Renal cortex interstitium (tissue), 11 donors: ENCODE measurements at regions not wholly inside any gene's neighbourhood (a gene's known extent, or its start where the extent isn't known, plus 50 kb on each side); places are given as distances from the start of the nearest gene placed in this dataset.
"Not testable (repeated sequence)": the region's sequence is repeated elsewhere in the genome, so short reads cannot be mapped to it uniquely, and the experiment has no call there.

Experiments
- DNase-seq, 11 donors: peaks; one replicate each; pipeline ENCODE4 v3.0.0-alpha.2; 2013; ENCODE audit warnings: low read depth in 9 of 11, low spot score in 4 of 11; ENCODE audit errors: extremely low read depth in 1 of 11

DNA sequence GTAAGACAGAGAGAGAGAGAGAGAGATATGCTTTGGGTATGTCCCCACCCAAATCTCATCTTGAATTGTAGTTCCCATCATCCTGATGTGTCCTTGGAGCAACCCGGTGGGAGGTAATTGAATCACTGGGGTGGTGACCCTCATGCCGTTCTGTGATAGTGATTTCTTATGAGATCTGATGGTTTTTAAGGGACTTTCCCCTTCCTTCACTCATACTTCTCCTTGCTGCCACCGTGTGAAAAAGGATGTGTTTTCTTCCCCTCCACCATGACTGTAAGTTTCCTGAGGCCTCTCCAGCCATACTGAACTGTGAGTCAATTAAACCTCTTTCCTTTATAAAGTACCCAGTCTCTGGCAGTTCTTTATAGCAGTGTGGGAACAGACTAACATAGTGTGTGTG, 60.3 kb downstream of the EOMES start:
- no peak for DNase-seq

DNA sequence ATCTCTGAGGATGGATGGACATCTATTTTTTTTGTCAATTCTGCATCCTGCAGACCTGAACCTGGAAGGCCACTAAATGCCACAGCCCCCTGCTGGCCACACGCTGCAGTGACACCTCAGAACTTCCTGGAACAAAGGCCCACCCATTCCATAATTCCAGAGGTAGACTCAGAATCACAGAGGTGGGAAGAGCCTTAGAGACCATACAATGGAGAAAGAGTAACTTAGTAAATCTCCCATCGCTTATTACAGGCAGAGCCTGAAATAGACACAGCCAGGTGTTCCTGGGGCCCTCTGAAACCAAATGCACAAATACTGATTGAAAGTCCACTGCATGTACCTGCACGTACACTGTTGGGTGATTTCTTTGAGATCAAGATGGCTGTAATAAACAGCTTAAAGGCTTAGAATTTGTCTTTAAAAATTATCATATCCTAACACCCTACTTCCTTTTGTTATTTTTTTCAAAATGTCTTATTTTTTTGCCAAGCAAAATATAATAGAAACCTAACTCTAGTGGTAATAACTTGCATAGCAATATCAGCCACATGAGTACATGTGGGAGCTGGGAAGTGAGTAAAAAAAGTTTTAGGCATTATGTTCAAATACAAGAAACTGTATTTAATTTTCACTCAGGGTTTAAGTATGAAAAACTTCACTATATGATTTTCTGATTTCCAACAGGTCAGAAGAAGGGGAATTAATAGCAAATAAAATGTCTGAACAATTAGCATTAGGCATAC, 62.7 kb downstream of the EOMES start:
- peak in 3 of 11 donors; percentile 15 to 27 (median 16) for DNase-seq

DNA sequence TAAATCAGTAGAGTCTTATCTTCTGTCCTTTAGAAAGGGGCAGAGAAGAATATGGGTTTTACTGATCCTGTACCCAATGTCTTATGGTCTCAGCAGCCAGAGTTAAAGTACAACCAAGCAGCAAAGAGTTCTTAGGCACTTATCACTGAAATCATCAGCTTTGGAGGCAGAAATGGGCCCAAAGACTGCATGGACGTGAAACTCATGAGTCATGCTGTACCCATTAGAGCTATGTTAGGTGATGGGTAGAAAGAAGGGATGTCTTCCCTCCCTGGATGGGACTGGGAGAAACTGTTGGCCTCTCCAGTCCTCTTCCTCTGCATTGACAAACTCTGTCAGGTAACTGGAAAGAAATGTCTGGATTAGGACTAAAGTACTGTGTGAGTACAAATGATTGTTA, 63.4 kb downstream of the EOMES start:
- no peak for DNase-seq

DNA sequence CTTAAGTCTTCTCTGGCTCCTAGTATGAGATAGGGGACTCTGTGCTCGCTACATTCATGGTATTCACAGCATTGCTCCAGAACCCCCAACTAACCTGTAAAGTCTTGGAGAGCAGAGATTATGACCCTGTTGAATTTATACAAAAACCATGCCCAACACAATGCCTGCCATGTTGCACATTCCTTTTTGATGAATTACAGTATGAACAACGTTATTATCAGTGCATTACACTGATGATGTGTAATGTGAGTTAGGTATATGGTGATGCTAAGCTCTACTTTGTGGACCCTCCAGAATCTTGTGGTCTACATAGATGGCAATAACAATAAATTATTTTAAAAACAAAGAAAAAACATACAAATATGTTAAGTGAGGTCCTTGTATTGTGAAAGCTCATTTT, 64.3 kb downstream of the EOMES start:
- DNase-seq: no peak

DNA sequence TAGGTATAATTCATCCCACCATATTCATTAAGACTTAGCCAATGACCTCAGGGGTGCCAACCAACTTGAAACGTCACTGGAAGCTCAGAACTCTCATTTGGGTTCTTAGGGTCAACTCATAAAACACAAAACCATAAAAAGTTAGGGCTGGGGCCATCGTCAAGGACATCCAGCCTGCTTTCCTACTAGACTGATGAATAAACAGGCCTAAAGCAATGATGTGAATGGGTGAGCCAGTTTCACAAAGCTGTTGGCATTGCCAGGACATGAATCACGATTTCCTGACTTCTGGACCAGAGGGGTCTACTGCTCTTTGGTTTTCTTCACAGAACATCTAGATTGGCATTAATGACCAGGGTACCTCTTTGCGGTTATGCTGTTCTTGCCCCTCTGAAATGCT, 64.7 kb downstream of the EOMES start:
- DNase-seq: no peak

DNA sequence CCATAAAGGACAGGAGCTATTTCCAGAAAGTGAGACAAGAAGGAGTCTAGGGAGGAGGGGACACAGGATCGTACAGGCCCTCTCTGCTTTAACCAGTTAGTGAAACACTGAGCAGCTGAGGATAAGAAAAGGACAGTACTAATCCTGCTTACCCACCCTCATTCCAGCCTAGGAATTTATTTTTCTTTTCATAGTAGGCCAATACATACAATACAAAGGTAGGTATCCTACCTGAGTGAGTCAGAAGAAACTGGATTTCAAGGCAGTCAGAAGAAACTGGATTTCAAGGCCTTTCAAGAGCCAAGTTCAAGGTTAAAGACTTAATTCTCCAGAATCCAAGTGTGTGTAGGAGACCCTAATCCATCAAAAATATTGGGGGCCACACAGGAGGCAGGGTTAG, 65.3 kb downstream of the EOMES start:
- no peak for DNase-seq

DNA sequence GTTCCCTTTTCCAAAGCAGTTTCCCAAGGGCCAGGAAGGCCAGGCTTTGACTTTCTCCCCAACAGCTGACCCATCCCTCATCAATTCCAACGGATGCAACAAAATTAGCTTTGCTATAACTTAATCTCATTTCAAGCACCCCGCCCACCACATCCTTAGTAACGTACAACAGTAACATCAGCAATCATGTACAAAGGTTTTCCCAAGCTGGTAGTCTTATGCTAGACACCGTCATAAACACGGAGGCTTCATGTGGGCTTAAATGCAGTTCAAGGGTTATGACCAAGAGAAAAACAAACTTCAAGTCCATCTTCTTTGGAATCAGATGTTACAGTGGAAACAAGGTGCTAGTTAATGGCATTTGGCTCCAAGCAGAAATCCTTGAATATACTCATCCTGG, 66.6 kb downstream of the EOMES start:
- DNase-seq: no peak

DNA sequence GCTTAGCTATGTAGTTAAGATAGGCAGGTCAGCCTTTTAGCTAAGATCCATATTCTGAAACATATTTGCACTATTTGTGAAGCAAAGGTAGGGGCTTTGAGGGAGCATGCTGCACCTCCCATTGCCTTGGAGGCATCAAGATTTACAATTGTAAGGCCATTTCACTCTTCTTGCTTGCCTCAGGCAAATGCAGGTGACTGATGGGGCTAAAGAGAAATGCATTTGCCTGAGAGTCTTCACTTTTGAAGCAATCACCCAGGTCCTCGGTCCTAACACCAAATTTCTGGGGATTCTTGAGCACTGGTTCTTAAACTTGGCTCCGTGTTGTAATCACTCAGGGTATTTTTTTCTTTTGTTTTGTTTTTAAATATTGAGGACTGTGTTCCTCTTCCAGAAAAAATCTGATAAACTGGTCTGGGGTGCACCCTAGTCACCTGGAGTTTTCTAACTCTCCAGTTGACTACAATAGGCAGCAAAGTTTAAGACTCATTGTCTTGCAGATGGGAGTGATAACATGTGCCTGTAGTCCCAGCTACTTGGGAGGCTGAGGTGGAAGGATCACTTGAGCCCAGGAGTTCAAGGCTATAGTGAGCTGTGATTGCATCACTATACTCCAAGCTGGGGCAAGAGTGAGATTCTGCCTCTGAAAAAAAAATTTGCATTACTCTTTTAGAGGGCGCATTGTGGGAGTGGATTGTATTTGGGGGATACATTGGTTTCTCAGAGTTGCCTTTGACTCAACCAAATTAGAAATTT, 68.1 kb downstream of the EOMES start:
- no peak for DNase-seq

DNA sequence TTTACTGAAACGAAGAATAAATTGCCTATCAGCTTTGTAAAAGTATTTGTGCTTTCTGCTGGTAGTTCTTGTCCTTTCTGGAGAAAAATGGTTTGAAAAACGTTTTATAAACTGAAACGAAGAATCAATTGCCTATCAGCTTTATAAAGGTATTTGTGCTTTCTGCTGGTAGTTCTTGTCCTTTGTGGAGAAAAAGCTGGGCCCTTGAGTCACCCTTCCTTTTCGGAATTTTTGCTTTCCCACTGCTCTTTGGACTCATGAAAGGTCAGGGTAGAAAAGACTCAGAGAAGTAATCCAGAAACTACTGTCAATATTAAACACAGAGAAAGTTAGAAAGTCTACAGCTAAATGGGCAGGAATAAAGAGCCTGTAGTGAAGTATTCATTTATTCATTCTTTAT, 72.8 kb downstream of the EOMES start:
- DNase-seq: no peak

DNA sequence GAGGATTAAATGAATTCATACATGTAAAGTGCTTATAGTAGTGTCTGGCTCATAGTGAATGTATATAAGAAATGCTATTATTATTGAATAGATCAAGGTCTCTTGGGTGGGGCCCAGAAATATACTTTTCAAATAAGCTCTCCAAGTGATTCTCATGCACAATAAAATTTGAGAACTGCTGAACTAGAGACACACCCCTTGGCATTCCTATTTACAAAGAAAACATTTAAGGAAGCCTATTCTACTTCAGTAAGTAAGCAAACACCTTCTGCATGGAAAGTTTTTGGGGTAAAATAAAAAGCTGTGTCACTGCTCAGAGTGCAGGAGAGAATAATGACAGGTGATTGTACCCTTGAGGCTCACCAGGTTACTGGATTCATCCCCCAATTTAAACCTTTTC, 75.2 kb downstream of the EOMES start:
- no peak for DNase-seq

DNA sequence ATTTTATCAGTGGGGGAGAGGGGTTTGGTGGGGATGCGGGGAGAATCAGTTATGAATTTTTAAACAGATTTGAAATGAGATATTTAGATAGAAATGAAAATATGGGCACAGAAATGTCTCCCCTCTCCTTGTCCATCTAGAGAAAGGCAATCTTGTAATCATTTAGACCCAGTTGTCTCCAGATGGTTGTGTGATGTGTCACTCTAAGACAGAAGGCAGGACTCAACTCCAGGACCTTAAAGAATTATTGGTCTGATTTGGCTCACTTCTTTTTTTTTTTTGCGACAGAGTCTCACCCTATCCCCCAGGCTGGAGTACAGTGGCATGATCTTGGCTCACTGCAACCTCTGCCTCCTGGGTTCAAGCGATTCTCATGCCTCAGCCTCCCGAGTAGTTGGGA, 77.2 kb downstream of the EOMES start:
- no peak for DNase-seq

DNA sequence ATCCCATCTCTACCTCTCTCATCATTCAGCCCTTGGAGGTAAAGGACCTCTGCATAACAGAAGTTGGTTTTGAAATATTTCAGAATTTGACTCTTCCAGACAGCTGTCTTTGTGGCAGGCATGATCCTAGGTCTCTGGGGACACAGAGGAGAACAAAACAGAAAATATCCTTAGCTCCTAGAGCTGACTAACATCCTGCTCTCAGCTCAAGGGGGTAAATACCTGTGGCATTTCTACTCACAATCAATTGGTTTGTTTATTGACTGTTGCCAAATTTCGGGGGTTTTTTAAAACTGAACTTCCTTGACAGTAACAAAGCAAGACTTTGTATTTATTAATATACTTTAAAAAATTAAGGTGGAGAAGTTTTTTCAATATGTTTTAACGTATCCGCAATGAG, 78.8 kb downstream of the EOMES start:
- no peak for DNase-seq

DNA sequence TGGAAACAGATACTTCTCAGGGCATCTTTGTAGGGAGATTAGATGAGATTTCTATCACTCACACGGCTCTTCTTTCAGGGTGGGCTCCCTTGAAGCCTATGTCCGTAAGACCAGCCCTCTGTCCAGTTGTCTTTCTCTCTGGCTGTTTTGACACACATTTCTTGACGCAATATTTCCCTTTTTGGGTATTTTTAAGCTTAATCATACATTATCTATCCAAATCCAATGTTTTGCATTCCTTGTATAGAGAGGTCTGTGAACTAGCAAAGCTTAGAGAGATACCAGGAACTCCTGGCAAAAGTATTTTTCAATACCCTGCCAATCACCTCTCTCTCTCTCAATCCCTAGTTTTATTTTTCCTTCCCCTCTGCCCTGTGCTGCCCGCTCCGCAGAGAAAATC, 79.3 kb downstream of the EOMES start:
- DNase-seq: no peak

DNA sequence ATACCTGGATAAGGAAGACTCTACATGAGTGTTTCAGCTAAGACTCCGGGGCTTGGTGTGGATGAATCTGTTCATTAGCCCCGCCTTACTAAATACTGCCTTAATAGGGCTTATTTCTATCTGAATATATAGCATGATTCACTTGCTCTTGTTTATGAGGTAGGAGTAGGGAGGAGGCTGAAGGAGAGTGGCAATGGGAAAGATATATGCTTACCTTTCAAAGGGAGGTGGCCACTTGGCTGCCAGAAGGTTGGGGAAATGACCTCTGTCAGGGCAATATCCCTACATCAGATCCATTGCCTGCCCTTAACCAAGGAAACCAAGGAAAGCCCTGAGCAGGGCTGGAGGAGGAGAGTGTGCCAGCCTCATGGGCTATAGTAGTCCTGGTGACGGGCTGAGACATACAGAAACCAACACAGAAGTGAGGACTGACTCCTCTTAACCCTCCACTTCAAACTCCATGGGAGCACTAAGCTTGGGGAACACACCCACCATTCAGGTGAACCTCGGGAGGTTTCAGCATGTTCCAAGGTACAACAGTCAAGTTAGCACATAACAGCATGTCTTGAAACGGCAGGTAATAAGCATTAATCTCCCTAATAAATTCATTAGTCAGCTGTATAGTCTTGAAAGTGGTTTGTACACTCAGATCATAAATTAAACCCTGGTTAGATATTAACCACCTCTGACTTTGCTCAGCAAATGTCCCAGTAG, 80.1 kb downstream of the EOMES start:
- DNase-seq: peak in 3 of 11 donors; percentile 8 to 51 (median 27)

DNA sequence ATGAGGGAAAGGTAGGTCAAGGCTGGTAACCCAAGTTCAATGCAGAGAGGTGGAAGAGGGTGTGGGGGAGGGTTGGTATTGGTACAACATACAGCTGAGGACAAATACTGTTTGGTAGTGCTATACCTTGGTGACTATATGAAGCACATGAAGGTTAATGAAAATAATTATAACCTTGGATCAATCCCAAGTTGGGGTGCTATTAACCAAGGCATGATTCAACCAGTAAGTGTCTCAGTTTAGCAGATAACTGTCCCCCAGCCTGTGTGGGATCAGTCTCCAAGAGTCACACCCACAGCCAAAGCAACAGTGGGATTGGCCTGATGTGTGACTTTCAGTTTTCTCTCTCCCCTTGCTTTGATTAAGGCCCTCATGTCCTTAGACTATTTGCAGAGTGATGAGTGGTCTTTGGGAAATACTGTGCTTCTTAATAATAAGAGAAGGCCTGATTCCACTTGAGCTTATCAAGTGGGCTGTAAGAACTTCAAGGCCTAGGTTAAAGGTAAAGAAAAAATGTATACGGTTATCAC, 80.8 kb downstream of the EOMES start:
- DNase-seq: no peak

DNA sequence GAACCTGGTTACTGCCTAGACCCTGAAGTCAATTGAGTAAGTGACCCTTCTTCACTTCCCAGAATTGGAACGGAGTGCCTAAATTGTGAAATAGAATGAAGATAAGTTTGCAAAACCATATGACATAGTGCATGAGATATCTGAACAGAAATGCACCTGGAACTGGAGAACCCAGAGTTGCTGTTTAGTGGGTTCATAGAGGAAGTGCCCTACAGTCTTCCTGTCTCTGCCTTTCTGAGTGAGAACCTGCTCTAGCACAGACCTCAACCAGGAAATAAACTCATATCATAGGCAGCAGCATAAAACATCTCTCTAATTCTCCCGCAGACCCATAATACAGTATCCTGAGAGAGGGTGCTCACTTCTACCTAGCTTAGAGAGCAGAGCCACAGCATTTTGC, 82.9 kb downstream of the EOMES start:
- no peak for DNase-seq

DNA sequence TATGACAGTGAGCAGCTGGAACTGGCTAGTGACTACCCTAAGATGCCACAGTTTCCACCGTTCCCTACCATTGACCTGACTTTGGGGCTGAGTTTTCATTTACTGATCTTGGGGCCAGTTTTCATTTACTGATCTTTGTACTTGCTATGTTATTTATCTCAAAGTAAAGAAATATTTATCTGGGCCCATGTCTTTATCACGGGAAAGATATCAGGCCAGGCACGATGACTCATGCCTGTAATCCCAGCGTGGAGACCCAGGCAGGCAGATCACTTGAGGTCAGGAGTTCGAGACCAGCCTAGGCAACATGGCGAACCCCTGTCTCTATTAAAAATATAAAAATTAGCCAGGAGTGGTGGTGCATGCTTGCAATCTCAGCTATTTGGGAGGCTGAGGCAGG, 83.5 kb downstream of the EOMES start:
- DNase-seq: no peak

DNA sequence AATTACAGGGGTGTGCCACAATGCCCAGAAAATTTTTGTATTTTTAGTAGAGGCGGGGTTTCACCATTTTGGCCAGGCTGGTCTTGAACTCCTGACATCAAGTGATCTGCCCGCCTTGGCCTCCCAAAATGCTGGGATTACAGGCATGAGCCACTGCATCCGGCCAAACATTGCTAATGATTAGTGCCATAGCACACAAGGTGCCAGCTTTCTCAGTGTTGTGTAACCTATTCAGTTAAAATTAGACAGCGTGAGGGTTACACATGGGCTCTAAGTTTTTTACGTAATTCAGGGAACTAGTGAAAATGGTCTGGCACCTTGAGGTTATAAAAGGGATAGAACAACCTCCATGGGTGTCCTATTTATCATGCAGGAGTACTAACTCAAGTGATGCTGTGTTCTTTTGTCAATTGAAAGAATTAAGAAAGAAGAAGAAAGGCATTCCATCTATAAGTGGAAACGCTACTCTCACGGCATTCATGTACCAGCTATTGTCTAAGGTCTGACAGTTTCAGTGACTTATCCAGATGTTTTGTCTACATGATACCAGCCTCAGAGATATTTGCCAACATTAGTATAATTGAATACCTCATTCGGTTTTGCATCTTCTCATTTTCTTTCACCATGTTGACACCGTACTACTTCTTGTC, 84.7 kb downstream of the EOMES start:
- DNase-seq: no peak

DNA sequence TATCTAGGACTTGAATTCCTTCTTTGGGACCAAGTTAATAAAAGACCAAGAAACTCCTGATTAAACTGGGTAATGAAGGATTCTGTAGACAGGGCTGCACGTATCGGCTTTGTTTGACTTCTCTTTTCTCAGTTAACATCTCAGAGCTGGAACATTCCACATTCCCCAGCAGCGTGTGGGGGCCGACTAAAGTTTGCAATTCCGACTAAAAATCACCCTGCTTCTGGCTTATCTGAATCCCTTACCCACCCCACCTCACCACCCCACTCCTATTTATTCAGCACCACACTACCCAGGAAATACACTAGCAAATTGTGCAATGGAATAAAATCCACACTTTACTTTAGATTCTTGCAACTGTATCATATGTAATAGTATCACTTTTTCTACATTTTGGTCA, 87.1 kb downstream of the EOMES start:
- not testable (repeated sequence) for DNase-seq

DNA sequence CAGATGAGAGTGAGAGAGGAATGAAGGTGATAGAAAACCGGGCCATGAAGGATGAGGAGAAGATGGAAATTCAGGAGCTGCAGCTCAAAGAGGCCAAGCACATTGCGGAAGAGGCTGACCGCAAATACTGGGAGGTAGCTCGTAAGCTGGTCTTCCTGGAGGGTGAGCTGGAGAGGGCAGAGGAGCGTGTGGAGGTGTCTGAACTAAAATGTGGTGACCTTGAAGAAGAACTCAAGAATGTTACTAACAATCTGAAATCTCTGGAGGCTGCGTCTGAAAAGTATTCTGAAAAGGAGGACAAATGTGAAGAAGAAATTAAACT, 88.9 kb downstream of the EOMES start:
- peak in 1 of 11 donors; percentile 5 for DNase-seq
